GM12878 (cell line): ENCODE measurements at regions not wholly inside any gene's neighbourhood (a gene's known extent, or its start where the extent isn't known, plus 50 kb on each side); places are given as distances from the start of the nearest gene placed in this dataset.

Experiments used
- ATAC-seq: fragments of 200-7000 bp; cut with Tn5 transposase; 3 replicates; pipeline ENCODE4 v1.9.1; 2020; ENCODE audit warnings: mild to moderate bottlenecking, moderate library complexity
- BruUV-seq: library from RNA; stranded (reverse); fragments of 400-500 nt; replicated peaks from 2 replicates; lab custom pipeline; 2021; lab: Mats Ljungman, UMichigan
- CTCF ChIA-PET: fragments of 300-600 bp; sonication (Branson Sonifier 250); formaldehyde crosslinking; extraction: SDS; loops from one replicate; lab custom pipeline; 2021; ENCODE audit warnings: inconsistent platforms; lab: Yijun Ruan, JAX
- POLR2A ChIA-PET: fragments of 350-600 bp; formaldehyde crosslinking; extraction: SDS; loops from one replicate; lab custom pipeline; 2021; ENCODE audit warnings: inconsistent platforms; lab: Charles Lee
- RAD21 ChIA-PET: fragments of 300-600 bp; sonication (Branson Sonifier 250); formaldehyde crosslinking; loops from one replicate; lab custom pipeline; 2023; ENCODE audit warnings: antibody characterized with exemption; ENCODE audit not compliant: unreplicated experiment; lab: Charles Lee
- SMC1A ChIA-PET: fragments of 300-600 bp; sonication (Branson Sonifier 250); formaldehyde crosslinking; loops from one replicate; lab custom pipeline; 2023; ENCODE audit not compliant: unreplicated experiment, uncharacterized antibody; lab: Charles Lee
- DNase-seq: peaks from one replicate; pipeline ENCODE4 v3.0.0-alpha.2; 2011; ENCODE audit warnings: low read depth, low spot score
- FAIRE-seq: peaks from 3 replicates; lab custom pipeline; 2011; peaks lifted over from hg19 to GRCh38; lab: Jason Lieb, UNC
- H2AFZ ChIP-seq: 2 replicates; pipeline ENCODE4 v1.6.0; 2011; ENCODE audit warnings: low read depth, low read length, control low read depth; ENCODE audit not compliant: control insufficient read depth
- H3K27ac ChIP-seq: 2 replicates; pipeline ENCODE4 v1.5.1; 2011; ENCODE audit warnings: control low read depth; ENCODE audit not compliant: control insufficient read depth, insufficient read depth
- H3K27me3 ChIP-seq, 2 experiments: replicated peaks in 1 of 2; 2 replicates each; pipeline versions ENCODE4 v1.6.0 to v1.6.1; 2011; ENCODE audit warnings: low read length in 1 of 2; ENCODE audit not compliant: control insufficient read depth in 2 of 2, insufficient read depth in 2 of 2
- H3K36me3 ChIP-seq, 2 experiments: 2 replicates each; pipeline ENCODE4 v1.5.1; 2011; ENCODE audit warnings: low read length in 1 of 2; ENCODE audit not compliant: control insufficient read depth in 2 of 2, insufficient read depth in 2 of 2
- H3K4me1 ChIP-seq: 2 replicates; pipeline ENCODE4 v1.6.1; 2011; ENCODE audit warnings: mild to moderate bottlenecking, low read length, moderate library complexity, mixed read lengths; ENCODE audit not compliant: control insufficient read depth, insufficient read depth
- H3K4me2 ChIP-seq: 2 replicates; pipeline ENCODE4 v1.6.0; 2011; ENCODE audit warnings: control low read depth; ENCODE audit not compliant: control insufficient read depth, insufficient read depth
- H3K4me3 ChIP-seq: fragments of 200-600 bp; sonication (generic); 2 replicates; pipeline ENCODE4 v1.5.1; 2016
- H3K79me2 ChIP-seq: 2 replicates; pipeline ENCODE4 v1.6.0; 2011; ENCODE audit warnings: low read length; ENCODE audit not compliant: control insufficient read depth, insufficient read depth
- H3K9ac ChIP-seq: 2 replicates; pipeline ENCODE4 v1.8.0; 2011; ENCODE audit warnings: low read length, control low read depth, mixed read lengths; ENCODE audit not compliant: control insufficient read depth, insufficient read depth
- H3K9me3 ChIP-seq: replicated peaks from 3 replicates; pipeline ENCODE4 v1.5.1; 2011; ENCODE audit warnings: mild to moderate bottlenecking, low read length; ENCODE audit not compliant: control insufficient read depth, insufficient read depth
- H4K20me1 ChIP-seq: 2 replicates; pipeline ENCODE4 v1.6.0; 2011; ENCODE audit not compliant: control insufficient read depth, insufficient read depth
- BMI1 ChIP-seq: fragments of 450-650 bp; IDR thresholded peaks from 2 replicates; pipeline ENCODE4 v1.6.1; 2016; ENCODE audit warnings: mild to moderate bottlenecking, moderate library complexity, borderline replicate concordance
- CREB1 ChIP-seq: IDR thresholded peaks from 2 replicates; pipeline ENCODE4 v1.6.1; 2012; ENCODE audit warnings: low read depth, mild to moderate bottlenecking, inconsistent platforms
- HDAC6 ChIP-seq: fragments of 200-600 bp; sonication (generic); IDR thresholded peaks from one replicate; pipeline ENCODE4 v1.8.0; 2017; ENCODE audit warnings: antibody characterized with exemption; ENCODE audit not compliant: unreplicated experiment
- IKZF2 ChIP-seq, 2 experiments: fragments of 450-650 bp; IDR thresholded peaks; 2 replicates each; pipeline ENCODE4 v1.6.1; 2017; ENCODE audit warnings: mild to moderate bottlenecking in 2 of 2, moderate library complexity in 2 of 2
- NBN ChIP-seq: fragments of 450-650 bp; IDR thresholded peaks from 2 replicates; pipeline ENCODE4 v1.6.1; 2016
- SREBF2 ChIP-seq: IDR thresholded peaks from 2 replicates; pipeline ENCODE4 v1.6.1; 2012; ENCODE audit warnings: mild to moderate bottlenecking, low read length
- STAT1 ChIP-seq: fragments of 450-650 bp; conservative IDR thresholded peaks from 2 replicates; pipeline ENCODE4 v1.6.1; 2014; ENCODE audit warnings: antibody characterized with exemption, mild to moderate bottlenecking
- SUPT20H ChIP-seq: IDR thresholded peaks from 2 replicates; pipeline ENCODE4 v1.6.1; 2011; ENCODE audit warnings: low read depth, mild to moderate bottlenecking, low read length, moderate library complexity, borderline replicate concordance; ENCODE audit not compliant: control insufficient read depth
- ZNF217 ChIP-seq: fragments of 450-650 bp; IDR thresholded peaks from 2 replicates; pipeline ENCODE4 v1.6.1; 2017; ENCODE audit warnings: antibody characterized with exemption, mild to moderate bottlenecking
- WGBS: methylation state at CpG from one replicate; pipeline ENCODE4 v1.1.6; 2016; ENCODE audit warnings: low lambda C conversion rate; ENCODE audit not compliant: insufficient replicate concordance, insufficient coverage; ENCODE audit errors: missing lambda C conversion rate; 5-methylcytosine and 5-hydroxymethylcytosine counted together
- in situ Hi-C: fragments of 300-500 bp; cut with MboI; formaldehyde crosslinking; loops from 9 replicates; pipeline ENCODE4 v1.14.3; 2018; ENCODE audit warnings: mixed read lengths
- intact Hi-C: fragments of 100-400 bp; cut with micrococcal nuclease; formaldehyde crosslinking; loops from one replicate; pipeline ENCODE4 v1.14.2; 2022; ENCODE audit not compliant: unreplicated experiment
- TF ChIP-seq, protein P1 (sequence below): fragments of 450-650 bp; IDR thresholded peaks from 2 replicates; pipeline ENCODE4 v1.6.1; 2016; ENCODE audit warnings: mild to moderate bottlenecking

GRCh38 chr9:7451062-7451461 is 348.5 kb downstream of the DMAC1 start:
- H3K4me3 ChIP-seq, result no peak overlapping the region
- ChIA-PET POLR2A (no interaction called here), CTCF (no interaction called here), RAD21 (no interaction called here), SMC1A (no interaction called here)
- H3K4me2 ChIP-seq, result no peak overlapping the region
- TF ChIP-seq ZNF217 (no peak), HDAC6 (no peak), CREB1 (no peak), SUPT20H (no peak), SREBF2 (no peak), NBN (no peak), BMI1 (no peak), IKZF2 (IDR thresholded peaks at IDR 0.05) (no peak), STAT1 (no peak)
- TF ChIP-seq, protein P1, sequence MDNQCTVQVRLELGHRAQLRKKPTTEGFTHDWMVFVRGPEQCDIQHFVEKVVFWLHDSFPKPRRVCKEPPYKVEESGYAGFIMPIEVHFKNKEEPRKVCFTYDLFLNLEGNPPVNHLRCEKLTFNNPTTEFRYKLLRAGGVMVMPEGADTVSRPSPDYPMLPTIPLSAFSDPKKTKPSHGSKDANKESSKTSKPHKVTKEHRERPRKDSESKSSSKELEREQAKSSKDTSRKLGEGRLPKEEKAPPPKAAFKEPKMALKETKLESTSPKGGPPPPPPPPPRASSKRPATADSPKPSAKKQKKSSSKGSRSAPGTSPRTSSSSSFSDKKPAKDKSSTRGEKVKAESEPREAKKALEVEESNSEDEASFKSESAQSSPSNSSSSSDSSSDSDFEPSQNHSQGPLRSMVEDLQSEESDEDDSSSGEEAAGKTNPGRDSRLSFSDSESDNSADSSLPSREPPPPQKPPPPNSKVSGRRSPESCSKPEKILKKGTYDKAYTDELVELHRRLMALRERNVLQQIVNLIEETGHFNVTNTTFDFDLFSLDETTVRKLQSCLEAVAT, result no peak
- no peak overlapping the region for H2AFZ ChIP-seq
- H3K4me1 ChIP-seq, result no peaks in the 10 kb centered on the region
- in situ Hi-C loops, result no loop called here
- intact Hi-C loops, result no loop called here
- FAIRE-seq (no peak), DNase-seq (no peak), ATAC-seq (no peak)
- no peaks in the 10 kb centered on the region for H3K9me3 ChIP-seq
- no TSS peak for BruUV-seq
- no peaks in the 10 kb centered on the region for H4K20me1 ChIP-seq
- no peaks in the 10 kb centered on the region; a peak in 1 of 4 replicates for H3K27me3 ChIP-seq
- no peaks in the 10 kb centered on the region for H3K79me2 ChIP-seq
- WGBS, result 17% methylated on average over 3 of the region's 3 CpGs
- no peak overlapping the region for H3K27ac ChIP-seq
- H3K9ac ChIP-seq, result no peak overlapping the region
- no peaks in the 10 kb centered on the region for H3K36me3 ChIP-seq
